SK-MEL-5 (cell line): ENCODE measurements at regions not wholly inside any gene's neighbourhood (a gene's known extent, or its start where the extent isn't known, plus 50 kb on each side); places are given as distances from the start of the nearest gene placed in this dataset.
"Not testable (repeated sequence)": the region's sequence is repeated elsewhere in the genome, so short reads cannot be mapped to it uniquely, and the experiment has no call there.

ENCODE experiments used
- DNase-seq: peaks from one replicate; pipeline ENCODE4 v3.0.0-alpha.2; 2016; ENCODE audit warnings: low read depth, low spot score
- in situ Hi-C: cut with HindIII; loops from 2 replicates; pipeline ENCODE4 v1.10.0; 2016; ENCODE audit warnings: low sequenced_read_pairs, high pct_unique_total_duplicates, low pct_unique_long_range_greater_than_20kb

DNA sequence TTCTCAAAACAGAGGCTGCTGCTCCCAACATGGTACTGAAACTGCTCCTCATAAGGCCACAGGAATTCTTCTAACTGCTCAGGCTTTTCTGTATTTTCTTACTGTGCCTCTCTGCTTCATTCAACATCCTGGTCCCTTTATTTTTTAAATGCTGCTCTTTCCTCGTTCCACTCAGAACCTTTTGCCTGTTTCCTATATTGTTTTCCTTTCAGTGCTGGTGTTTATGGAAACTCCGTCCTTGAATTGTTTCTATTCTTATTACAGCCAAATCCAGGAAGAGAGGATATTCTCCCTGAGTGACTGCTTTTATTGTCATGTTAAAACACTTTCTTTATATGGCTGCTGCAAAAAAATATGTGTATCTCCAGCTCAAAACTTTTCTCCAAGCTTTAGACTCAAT is 173.0 kb upstream of the E2F7 start:
- no peak for DNase-seq
- in situ Hi-C loops, result no loop called here

DNA sequence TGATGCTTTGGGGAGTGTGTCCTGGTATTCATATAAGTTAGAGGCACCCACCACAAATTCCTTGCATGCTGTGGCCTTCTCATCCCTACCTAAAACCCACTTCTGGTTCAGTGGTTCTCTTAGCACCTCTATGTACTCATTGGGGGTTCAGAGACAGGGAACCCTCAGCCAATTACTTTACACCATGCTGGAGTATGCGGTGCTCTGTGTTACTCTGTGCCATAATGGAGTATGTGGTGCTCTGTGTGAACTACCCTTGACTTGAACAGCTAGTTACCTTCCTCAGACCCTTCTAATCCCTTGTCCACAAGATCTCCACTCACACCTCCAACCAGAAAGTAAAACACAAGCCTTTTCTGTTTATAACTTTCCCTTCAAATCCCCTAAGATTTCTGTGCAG is 172.5 kb upstream of the E2F7 start:
- in situ Hi-C loops, result no loop called here
- no peak for DNase-seq

DNA sequence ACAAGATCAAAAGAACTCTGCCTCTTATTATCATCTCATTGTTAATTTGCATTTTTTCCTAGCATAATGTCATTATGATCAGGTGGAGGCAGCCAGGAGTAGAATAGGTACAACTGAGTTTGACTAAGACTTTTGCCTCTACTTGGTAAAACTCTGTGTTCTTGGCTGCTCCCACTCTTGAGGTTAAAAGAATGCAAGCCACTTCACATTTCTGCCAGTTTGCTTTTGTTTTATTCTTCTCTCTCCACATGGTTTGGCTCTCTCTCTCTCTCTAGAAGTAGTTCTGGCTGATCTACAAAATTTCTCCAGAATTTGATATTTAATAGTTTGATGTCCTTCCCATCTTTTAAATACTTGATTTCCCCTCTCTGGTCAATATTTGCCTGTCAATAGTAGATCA is 170.7 kb upstream of the E2F7 start:
- in situ Hi-C loops, result no loop called here
- DNase-seq, result no peak

DNA sequence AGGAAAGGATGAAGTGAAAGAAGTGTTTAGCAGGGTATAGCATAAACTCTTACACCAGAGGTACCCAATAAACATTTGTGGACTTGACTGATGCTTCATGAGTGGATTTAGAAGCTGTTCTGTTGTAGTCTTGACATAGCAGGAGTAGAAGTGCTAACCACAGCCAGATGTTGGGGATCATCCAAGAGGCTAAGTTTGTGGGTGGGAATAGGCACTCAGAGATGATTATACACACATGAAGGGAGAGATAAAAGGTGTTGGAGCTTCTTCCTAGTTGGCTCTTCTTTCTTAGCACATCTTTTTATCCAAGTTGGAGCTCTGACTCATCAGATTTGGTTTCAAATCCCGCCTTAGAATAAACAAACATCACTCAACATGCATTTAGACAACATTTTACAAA is 166.7 kb upstream of the E2F7 start:
- no peak for DNase-seq
- in situ Hi-C loops, result no loop called here

DNA sequence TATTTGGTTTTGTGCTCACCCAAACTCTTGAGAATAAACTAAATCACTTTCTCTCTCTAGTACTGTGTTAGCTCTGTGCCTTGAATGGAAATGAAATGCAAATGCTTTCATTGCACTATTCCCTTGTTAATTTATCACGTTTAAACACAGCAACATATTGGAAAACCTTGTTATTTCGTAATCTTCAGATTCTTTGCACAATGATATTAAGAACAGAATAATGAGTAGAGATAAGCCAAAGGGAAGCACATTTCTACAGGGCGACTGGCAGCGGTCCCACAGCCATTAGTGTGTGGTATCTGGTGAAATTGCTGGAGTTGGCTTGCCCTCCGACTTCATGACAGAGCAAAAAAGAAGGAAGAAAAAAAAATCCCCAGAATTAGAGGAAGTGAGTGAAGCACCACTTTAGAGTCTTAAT is 166.1 kb upstream of the E2F7 start:
- DNase-seq, result no peak
- in situ Hi-C loops, result no loop called here

- in situ Hi-C loops, result no loop called here
- DNase-seq, result no peak
Observed at GRCh38 chr12:77229640-77230442, 164.5 kb upstream of the E2F7 start.

- no peak for DNase-seq
- in situ Hi-C loops, result no loop called here
Observed at GRCh38 chr12:77228376-77228775, 163.0 kb upstream of the E2F7 start.

DNA sequence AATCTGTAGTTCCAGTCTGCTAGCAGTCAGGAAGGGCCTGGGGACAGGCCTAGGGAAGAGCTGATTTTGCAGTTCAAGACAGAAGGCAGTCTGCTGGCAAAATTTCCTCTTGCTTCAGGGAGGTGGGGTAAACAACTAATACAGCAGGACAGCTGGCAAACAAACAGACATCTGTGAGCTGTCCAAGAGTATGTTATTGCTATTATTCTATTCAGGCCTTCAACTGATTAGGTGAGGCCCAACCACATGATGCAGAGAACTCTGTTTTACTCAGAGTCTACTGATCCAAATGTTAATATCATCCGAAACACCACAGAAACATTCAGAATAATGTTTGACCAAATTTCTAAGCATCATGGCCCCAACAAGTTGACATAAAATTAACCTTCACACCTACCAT is 161.0 kb upstream of the E2F7 start:
- no peak for DNase-seq
- in situ Hi-C loops, result no loop called here

GRCh38 chr12:77225373-77225772 is 160.0 kb upstream of the E2F7 start:
- in situ Hi-C loops, result no loop called here
- DNase-seq, result no peak

GRCh38 chr12:77224346-77224745 is 159.0 kb upstream of the E2F7 start:
- in situ Hi-C loops, result no loop called here
- DNase-seq, result no peak

DNA sequence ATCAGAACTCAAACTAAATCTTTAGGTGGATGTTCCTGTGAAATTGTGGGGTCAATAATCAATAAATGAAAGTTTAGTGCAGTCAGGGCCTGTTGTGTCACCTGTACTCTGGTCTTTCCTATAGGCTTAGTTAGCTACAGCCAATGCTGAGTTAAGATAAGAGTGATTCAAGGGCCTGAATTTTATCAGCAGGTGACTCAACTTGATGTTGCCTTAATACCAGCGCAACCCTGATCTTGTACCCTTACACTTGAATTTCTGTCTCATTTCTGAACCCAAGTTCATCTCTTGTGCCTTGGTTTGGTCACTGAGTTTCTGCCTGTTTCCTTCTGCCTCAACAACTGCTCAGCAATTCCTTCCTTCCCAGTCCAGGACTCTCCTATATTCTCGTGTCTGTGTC is 157.0 kb upstream of the E2F7 start:
- no peak for DNase-seq
- in situ Hi-C loops, result no loop called here

DNA sequence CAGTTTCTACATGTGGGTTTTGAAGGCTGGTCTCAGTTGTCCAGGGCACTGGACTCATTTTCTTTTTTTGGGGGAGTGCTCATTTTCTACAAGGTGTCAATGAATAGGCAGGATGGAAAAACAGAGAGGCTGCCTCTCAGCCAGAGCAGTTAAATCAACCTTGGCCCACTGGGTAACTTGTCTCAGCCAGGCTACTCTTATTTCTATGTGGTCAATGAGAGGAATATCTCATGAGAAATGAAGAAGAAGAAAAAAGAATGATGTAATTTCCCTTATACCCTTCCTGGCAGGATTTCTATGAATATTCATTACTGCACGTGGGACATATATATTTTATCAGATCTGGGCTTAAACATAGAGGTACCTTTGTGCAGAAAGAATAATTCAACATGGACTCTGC is 155.2 kb upstream of the E2F7 start:
- in situ Hi-C loops, result no loop called here
- DNase-seq, result no peak

- DNase-seq, result no peak
- in situ Hi-C loops, result no loop called here
Observed at GRCh38 chr12:77218278-77218677, 152.9 kb upstream of the E2F7 start.

- in situ Hi-C loops, result not testable (repeated sequence)
Observed at GRCh38 chr12:77216136-77216535, 150.8 kb upstream of the E2F7 start.

DNA sequence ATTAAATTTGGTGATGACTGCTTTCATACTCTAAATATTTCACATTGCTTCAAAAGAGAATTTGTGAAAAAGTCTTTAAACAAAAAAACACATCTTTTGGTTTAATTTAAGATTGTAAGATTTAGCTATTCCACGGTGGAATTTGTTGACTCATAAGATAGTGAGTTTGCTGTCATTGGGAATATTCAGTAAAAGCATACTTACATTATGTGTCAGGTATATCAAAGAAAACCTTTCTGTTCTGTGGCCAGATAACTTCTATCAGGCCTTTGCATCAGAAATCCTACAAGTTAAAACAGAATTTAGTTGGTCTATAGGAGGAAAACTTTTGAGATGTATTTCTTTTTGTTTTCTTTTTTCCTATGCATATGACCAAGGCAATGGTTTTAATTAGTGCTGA is 148.8 kb upstream of the E2F7 start:
- no peak for DNase-seq
- in situ Hi-C loops, result no loop called here

More at GRCh38 chr12:77216136-77216535, 150.8 kb upstream of the E2F7 start:
- not testable (repeated sequence) for DNase-seq

GRCh38 chr12:77213319-77213718 is 147.9 kb upstream of the E2F7 start:
- peak; percentile 45 for DNase-seq
- in situ Hi-C loops, result no loop called here

DNA sequence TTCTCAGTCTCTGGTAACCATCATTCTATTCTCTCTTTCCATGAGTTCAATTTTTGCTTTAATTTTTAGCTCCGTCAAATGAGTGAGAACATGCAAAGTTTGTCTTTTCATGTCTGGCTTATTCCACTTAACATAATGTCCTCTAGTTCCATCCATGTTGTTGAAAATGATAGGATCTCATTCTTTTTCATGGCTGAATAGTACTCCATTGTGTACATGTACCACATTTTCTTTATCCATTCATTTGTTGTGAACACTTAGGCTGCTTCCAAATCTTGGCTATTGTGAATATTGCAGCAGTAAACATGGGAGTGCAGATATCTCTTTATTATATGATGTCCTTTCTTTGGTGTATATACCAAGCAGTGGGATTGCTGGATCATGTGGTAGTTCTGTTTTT is 145.4 kb upstream of the E2F7 start:
- in situ Hi-C loops, result no loop called here
- no peak for DNase-seq

DNA sequence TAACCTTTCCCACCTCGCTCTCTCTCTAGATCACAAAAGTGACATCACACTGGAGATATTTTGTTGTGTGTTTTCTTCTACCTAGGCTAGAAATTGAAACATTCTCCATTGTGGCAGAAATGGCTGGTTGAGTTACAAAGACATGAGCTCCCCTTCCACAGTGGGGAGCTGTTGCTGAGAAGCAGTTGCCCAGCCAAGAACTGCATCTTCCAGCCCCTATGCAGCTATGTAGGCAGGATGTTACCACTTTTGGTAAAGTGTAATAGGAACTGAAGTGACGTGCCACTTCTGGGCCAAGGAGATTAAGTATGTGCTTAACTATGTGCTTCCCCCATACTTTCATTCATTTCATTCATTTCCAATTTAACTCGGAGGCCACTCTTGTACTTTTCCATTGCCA is 138.7 kb upstream of the E2F7 start:
- in situ Hi-C loops, result no loop called here
- DNase-seq, result peak; percentile 75

GRCh38 chr12:77202457-77203060 is 137.2 kb upstream of the E2F7 start:
- in situ Hi-C loops, result no loop called here

More at GRCh38 chr12:77202457-77203060, 137.2 kb upstream of the E2F7 start:
- DNase-seq, result no peak
